Upper lobe of left lung (tissue), 4 donors: ENCODE measurements at regions not wholly inside any gene's neighbourhood (a gene's known extent, or its start where the extent isn't known, plus 50 kb on each side); places are given as distances from the start of the nearest gene placed in this dataset.

Source experiments
- CTCF ChIP-seq, 6 experiments: fragments of 450-650 bp in 4 of 6; fragments of 200-600 bp in 2 of 6; sonication (generic) in 2 of 6; IDR thresholded peaks; one replicate each; pipeline ENCODE4 v1.5.1; 2016 to 2019; ENCODE audit warnings: antibody characterized with exemption in 6 of 6
- POLR2A ChIP-seq, 4 donors: fragments of 450-650 bp; IDR thresholded peaks; one replicate each; pipeline ENCODE4 v1.5.1; 2016 to 2017; ENCODE audit warnings: antibody characterized with exemption in 4 of 4, mild to moderate bottlenecking in 2 of 4
- POLR2AphosphoS5 ChIP-seq, 2 donors: sonication (generic); formaldehyde crosslinking; IDR thresholded peaks; one replicate each; pipeline ENCODE4 v1.5.1; 2017; ENCODE audit warnings: antibody characterized with exemption in 2 of 2

DNA sequence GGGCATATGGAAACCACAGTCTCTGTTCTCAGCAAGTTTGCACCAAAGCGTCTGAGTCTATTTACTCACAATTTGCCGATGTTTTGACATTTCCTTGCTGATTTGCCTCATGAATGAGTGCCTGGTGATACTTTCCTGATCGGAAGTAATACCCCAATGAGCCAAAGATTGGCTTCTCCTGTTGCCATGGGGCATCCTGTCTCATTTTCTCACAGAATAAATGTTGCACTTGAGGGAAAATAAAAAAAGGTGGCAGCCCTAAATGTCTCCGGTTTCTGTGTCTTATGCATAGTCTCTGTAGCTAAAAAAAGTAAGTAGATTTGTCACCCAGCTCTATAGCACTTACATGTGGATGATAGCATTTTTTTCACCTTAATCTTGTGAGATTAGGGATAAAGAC lies 73.7 kb upstream of the CADPS start:
- TF ChIP-seq CTCF (IDR thresholded peaks at IDR 0.05), result no peak
- TF ChIP-seq POLR2A (IDR thresholded peaks at IDR 0.05), result no peak
- TF ChIP-seq POLR2AphosphoS5 (IDR thresholded peaks at IDR 0.05), result no peak
